PFSK-1 (cell line): ENCODE measurements at regions not wholly inside any gene's neighbourhood (a gene's known extent, or its start where the extent isn't known, plus 50 kb on each side); places are given as distances from the start of the nearest gene placed in this dataset.

ENCODE experiments used
- FOXP2 ChIP-seq: optimal IDR thresholded peaks from 2 replicates; pipeline ENCODE3; 2011; ENCODE audit warnings: borderline replicate concordance, control low read depth, inconsistent platforms; ENCODE audit not compliant: insufficient read depth; ENCODE audit errors: extremely low read length, extremely low read depth
- POLR2AphosphoS5 ChIP-seq: IDR thresholded peaks from 2 replicates; pipeline ENCODE4 v1.6.1; 2012; ENCODE audit warnings: low read depth, mild to moderate bottlenecking, control low read depth, low read length, moderate library complexity
- REST ChIP-seq, 2 experiments: IDR thresholded peaks; 2 replicates each; pipeline versions ENCODE4 v1.6.1 to v1.8.0; 2011 to 2012; ENCODE audit warnings: low read depth in 2 of 2, low read length in 2 of 2, control low read depth in 1 of 2, inconsistent platforms in 1 of 2, mild to moderate bottlenecking in 1 of 2, moderate library complexity in 1 of 2; ENCODE audit not compliant: insufficient read depth in 1 of 2
- SIN3A ChIP-seq: IDR thresholded peaks from 2 replicates; pipeline ENCODE4 v1.6.1; 2012; ENCODE audit warnings: mild to moderate bottlenecking, low read length, moderate library complexity, borderline replicate concordance; ENCODE audit not compliant: insufficient read depth
- TAF1 ChIP-seq: IDR thresholded peaks from 2 replicates; pipeline ENCODE4 v1.6.1; 2012; ENCODE audit warnings: low read length, control low read depth, borderline replicate concordance; ENCODE audit not compliant: insufficient read depth

GRCh38 chr12:113740699-113741098 lies 225.4 kb downstream of the RBM19 start:
- TF ChIP-seq REST (IDR thresholded peaks at IDR 0.05; ENCODE audit: insufficient read depth in 1 of 2, low read depth in 2 of 2, low read length in 2 of 2), result no peak
- TF ChIP-seq POLR2AphosphoS5, result no peak
- no peak for TF ChIP-seq TAF1
- TF ChIP-seq SIN3A, result no peak
- no peak for TF ChIP-seq FOXP2
